Keratinocyte (primary cell): ENCODE measurements at regions not wholly inside any gene's neighbourhood (a gene's known extent, or its start where the extent isn't known, plus 50 kb on each side); places are given as distances from the start of the nearest gene placed in this dataset.

Experiments
- DNase-seq: peaks from one replicate; pipeline ENCODE4 v3.0.0-alpha.2; 2011; ENCODE audit warnings: low read depth, missing footprints, low spot score
- FAIRE-seq: peaks from 2 replicates; lab custom pipeline; 2011; peaks lifted over from hg19 to GRCh38; lab: Jason Lieb, UNC
- H2AFZ ChIP-seq: 2 replicates; pipeline ENCODE4 v1.6.0; 2012; ENCODE audit warnings: low read length, control low read depth, inconsistent platforms; ENCODE audit not compliant: control insufficient read depth
- H3K27ac ChIP-seq: 2 replicates; pipeline ENCODE4 v1.5.1; 2011; ENCODE audit warnings: low read length; ENCODE audit not compliant: control insufficient read depth, insufficient read depth
- H3K27me3 ChIP-seq: 3 replicates; pipeline ENCODE4 v1.6.0; 2011; ENCODE audit warnings: low read length; ENCODE audit not compliant: control insufficient read depth, insufficient read depth; ENCODE audit errors: extremely low read depth
- H3K36me3 ChIP-seq, 2 experiments: 2 replicates in 1 of 2; 3 replicates in 1 of 2; pipeline ENCODE4 v1.5.1; 2011; ENCODE audit warnings: low read length in 2 of 2, mild to moderate bottlenecking in 1 of 2; ENCODE audit not compliant: control insufficient read depth in 2 of 2, insufficient read depth in 2 of 2; ENCODE audit errors: extremely low read depth in 1 of 2
- H3K4me1 ChIP-seq: 3 replicates; pipeline ENCODE4 v1.5.1; 2011; ENCODE audit warnings: low read length; ENCODE audit not compliant: control insufficient read depth, insufficient read depth; ENCODE audit errors: extremely low read depth
- H3K4me2 ChIP-seq: 3 replicates; pipeline ENCODE4 v1.6.0; 2011; ENCODE audit warnings: low read depth, low read length; ENCODE audit not compliant: control insufficient read depth, insufficient read depth; ENCODE audit errors: extremely low read depth
- H3K4me3 ChIP-seq, 3 experiments: fragments of 200-600 bp in 1 of 3; sonication (generic) in 1 of 3; 2 replicates in 2 of 3; 3 replicates in 1 of 3; pipeline ENCODE4 v1.5.1; 2011 to 2016; ENCODE audit warnings: low read length in 3 of 3, mild to moderate bottlenecking in 3 of 3, control low read depth in 2 of 3, inconsistent platforms in 1 of 3, low read depth in 1 of 3, mixed read lengths in 1 of 3, mixed run types in 1 of 3, moderate library complexity in 1 of 3; ENCODE audit not compliant: control insufficient read depth in 2 of 3, insufficient read depth in 2 of 3; ENCODE audit errors: extremely low read depth in 1 of 3
- H3K79me2 ChIP-seq: 2 replicates; pipeline ENCODE4 v1.6.0; 2012; ENCODE audit warnings: low read length; ENCODE audit not compliant: control insufficient read depth, insufficient read depth
- H3K9ac ChIP-seq: 3 replicates; pipeline ENCODE4 v1.6.0; 2011; ENCODE audit warnings: low read length; ENCODE audit not compliant: control insufficient read depth, insufficient read depth; ENCODE audit errors: extremely low read depth
- H3K9me1 ChIP-seq: 3 replicates; pipeline ENCODE4 v1.6.0; 2011; ENCODE audit warnings: low read length; ENCODE audit not compliant: control insufficient read depth, insufficient read depth; ENCODE audit errors: extremely low read depth
- H3K9me3 ChIP-seq: 2 replicates; pipeline ENCODE4 v1.5.1; 2012; ENCODE audit warnings: low read depth, low read length; ENCODE audit not compliant: control insufficient read depth
- H4K20me1 ChIP-seq: 3 replicates; pipeline ENCODE4 v1.6.0; 2011; ENCODE audit warnings: low read length; ENCODE audit not compliant: control insufficient read depth, insufficient read depth; ENCODE audit errors: extremely low read depth
- CTCF ChIP-seq, 3 experiments: IDR thresholded peaks in 1 of 3; conservative IDR thresholded peaks in 1 of 3; optimal IDR thresholded peaks in 1 of 3; 2 replicates in 2 of 3; 3 replicates in 1 of 3; pipeline versions ENCODE3 to v1.5.1; 2011; ENCODE audit warnings: low read length in 3 of 3, mild to moderate bottlenecking in 3 of 3, moderate library complexity in 2 of 3, control low read depth in 1 of 3, inconsistent platforms in 1 of 3; ENCODE audit not compliant: insufficient read depth in 2 of 3; ENCODE audit errors: extremely low read depth in 1 of 3
- EZH2 ChIP-seq: IDR thresholded peaks from one replicate; pipeline ENCODE4 v1.6.1; 2012; ENCODE audit warnings: inconsistent platforms, mild to moderate bottlenecking, low read length, moderate library complexity
- dilution Hi-C: fragments of 300-500 bp; cut with MboI; formaldehyde crosslinking; loops from one replicate; pipeline ENCODE4 v1.7.0; 2020; ENCODE audit warnings: low sequenced_read_pairs; ENCODE audit not compliant: extremely low pct_ligation_motif_present
- small RNA-seq, 3 experiments: library from RNA; depleted of rRNA; stranded (forward); fragments of <200 nt; gene quantifications; one replicate each; pipeline ENCODE3, GENCODE V24; 2012; ENCODE audit warnings: low read depth in 3 of 3, low replicate concordance in 1 of 3; ENCODE audit not compliant: insufficient read length in 3 of 3

- H2AFZ ChIP-seq, result no peak overlapping the region
- no peak for DNase-seq
- dilution Hi-C loops, result no loop called here
- H4K20me1 ChIP-seq, result no peaks in the 10 kb centered on the region
- TF ChIP-seq CTCF (optimal IDR thresholded peaks at IDR 0.05 in 1 of 3, IDR thresholded peaks at IDR 0.05 in 1 of 3, conservative IDR thresholded peaks at IDR 0.05 in 1 of 3; ENCODE audit: extremely low read depth in 1 of 3, insufficient read depth in 2 of 3, low read length in 3 of 3) (no peak), EZH2 (no peak)
- no peaks in the 10 kb centered on the region for H3K9me1 ChIP-seq
- no peaks in the 10 kb centered on the region for H3K36me3 ChIP-seq
- no peaks in the 10 kb centered on the region for H3K27me3 ChIP-seq
- H3K4me2 ChIP-seq, result no peak overlapping the region
- no peak overlapping the region for H3K4me3 ChIP-seq
- no peak for FAIRE-seq
- no peaks in the 10 kb centered on the region for H3K4me1 ChIP-seq
- no peaks in the 10 kb centered on the region for H3K9me3 ChIP-seq
- H3K27ac ChIP-seq, result no peak overlapping the region
- H3K9ac ChIP-seq, result no peak overlapping the region
- no peaks in the 10 kb centered on the region for H3K79me2 ChIP-seq
These were observed 55.7 kb upstream of the HS3ST5 start for GRCh38 chr6:114398481-114398880.

Small RNAs in the stretch of these regions (small RNA-seq; reads per million reads assigned to genes)
- gene AL606845.1 (0 reads per million in 3 experiments), gene RNU6-475P (0 reads per million in 3 experiments)
